H1 (cell line): ENCODE measurements at regions not wholly inside any gene's neighbourhood (a gene's known extent, or its start where the extent isn't known, plus 50 kb on each side); places are given as distances from the start of the nearest gene placed in this dataset.

Experiments
- EP300 ChIP-seq, 2 experiments: IDR thresholded peaks; 1 replicate in 1 of 2; 2 replicates in 1 of 2; pipeline ENCODE4 v1.6.1; 2011 to 2012; ENCODE audit warnings: low read depth in 2 of 2, low read length in 2 of 2, mild to moderate bottlenecking in 2 of 2, borderline replicate concordance in 1 of 2, inconsistent platforms in 1 of 2, moderate library complexity in 1 of 2
- HDAC2 ChIP-seq, 2 experiments: fragments of 300-600 bp in 1 of 2; sonication (generic) in 1 of 2; IDR thresholded peaks; 2 replicates each; pipeline ENCODE4 v1.6.1; 2011 to 2012; ENCODE audit warnings: low read depth in 2 of 2, low read length in 2 of 2, mild to moderate bottlenecking in 2 of 2, moderate library complexity in 2 of 2, borderline replicate concordance in 1 of 2, inconsistent platforms in 1 of 2
- JUND ChIP-seq: IDR thresholded peaks from 2 replicates; pipeline ENCODE4 v1.6.1; 2011; ENCODE audit warnings: mild to moderate bottlenecking, improper control_type of control experiment, low read length
- KDM4A ChIP-seq: IDR thresholded peaks from one replicate; pipeline ENCODE4 v1.7.1; 2012; ENCODE audit warnings: low read depth, mild to moderate bottlenecking, moderate library complexity, low read length, inconsistent platforms; ENCODE audit not compliant: severe bottlenecking
- SP4 ChIP-seq: IDR thresholded peaks from 2 replicates; pipeline ENCODE4 v1.6.1; 2012; ENCODE audit warnings: low read length, inconsistent platforms
- TEAD4 ChIP-seq: IDR thresholded peaks from 2 replicates; pipeline ENCODE4 v1.6.1; 2012; ENCODE audit warnings: low read depth, low read length, inconsistent platforms, mixed read lengths

GRCh38 chrX:142898164-142898563 is 127.6 kb upstream of the SPANXN4 start (continued):
- TF ChIP-seq KDM4A (no peak), SP4 (no peak), JUND (no peak), EP300 (IDR thresholded peaks at IDR 0.05; ENCODE audit: borderline replicate concordance in 1 of 2, low read depth in 2 of 2, low read length in 2 of 2) (no peak), TEAD4 (no peak), HDAC2 (IDR thresholded peaks at IDR 0.05; ENCODE audit: borderline replicate concordance in 1 of 2, low read depth in 2 of 2, low read length in 2 of 2) (no peak)
- TF ChIP-seq, all 59 proteins: peak for 0
